GM12864 (cell line): ENCODE measurements at regions not wholly inside any gene's neighbourhood (a gene's known extent, or its start where the extent isn't known, plus 50 kb on each side); places are given as distances from the start of the nearest gene placed in this dataset.

Experiments used
- DNase-seq: peaks from one replicate; pipeline ENCODE4 v3.0.0-alpha.2; 2011; ENCODE audit warnings: low read depth
- H3K4me3 ChIP-seq: 2 replicates; pipeline ENCODE4 v1.5.1; 2011; ENCODE audit warnings: mild to moderate bottlenecking, low read depth, low read length, control low read depth
- TF ChIP-seq, protein P1 (sequence below): IDR thresholded peaks from 2 replicates; pipeline ENCODE4 v1.5.1; 2011; ENCODE audit warnings: low read depth, mild to moderate bottlenecking, moderate library complexity, low read length, control low read depth, inconsistent platforms; ENCODE audit errors: missing control alignments

GRCh38 chr2:66689456-66690051 is 254.6 kb downstream of the MEIS1 start:
- DNase-seq: no peak
- H3K4me3 ChIP-seq: no peak overlapping the region
- TF ChIP-seq, protein P1, sequence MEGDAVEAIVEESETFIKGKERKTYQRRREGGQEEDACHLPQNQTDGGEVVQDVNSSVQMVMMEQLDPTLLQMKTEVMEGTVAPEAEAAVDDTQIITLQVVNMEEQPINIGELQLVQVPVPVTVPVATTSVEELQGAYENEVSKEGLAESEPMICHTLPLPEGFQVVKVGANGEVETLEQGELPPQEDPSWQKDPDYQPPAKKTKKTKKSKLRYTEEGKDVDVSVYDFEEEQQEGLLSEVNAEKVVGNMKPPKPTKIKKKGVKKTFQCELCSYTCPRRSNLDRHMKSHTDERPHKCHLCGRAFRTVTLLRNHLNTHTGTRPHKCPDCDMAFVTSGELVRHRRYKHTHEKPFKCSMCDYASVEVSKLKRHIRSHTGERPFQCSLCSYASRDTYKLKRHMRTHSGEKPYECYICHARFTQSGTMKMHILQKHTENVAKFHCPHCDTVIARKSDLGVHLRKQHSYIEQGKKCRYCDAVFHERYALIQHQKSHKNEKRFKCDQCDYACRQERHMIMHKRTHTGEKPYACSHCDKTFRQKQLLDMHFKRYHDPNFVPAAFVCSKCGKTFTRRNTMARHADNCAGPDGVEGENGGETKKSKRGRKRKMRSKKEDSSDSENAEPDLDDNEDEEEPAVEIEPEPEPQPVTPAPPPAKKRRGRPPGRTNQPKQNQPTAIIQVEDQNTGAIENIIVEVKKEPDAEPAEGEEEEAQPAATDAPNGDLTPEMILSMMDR: no peak

GRCh38 chr2:66691031-66691965 is 256.4 kb downstream of the MEIS1 start:
- TF ChIP-seq, protein P1: no peak
- H3K4me3 ChIP-seq: no peak overlapping the region
- no peak for DNase-seq

DNA sequence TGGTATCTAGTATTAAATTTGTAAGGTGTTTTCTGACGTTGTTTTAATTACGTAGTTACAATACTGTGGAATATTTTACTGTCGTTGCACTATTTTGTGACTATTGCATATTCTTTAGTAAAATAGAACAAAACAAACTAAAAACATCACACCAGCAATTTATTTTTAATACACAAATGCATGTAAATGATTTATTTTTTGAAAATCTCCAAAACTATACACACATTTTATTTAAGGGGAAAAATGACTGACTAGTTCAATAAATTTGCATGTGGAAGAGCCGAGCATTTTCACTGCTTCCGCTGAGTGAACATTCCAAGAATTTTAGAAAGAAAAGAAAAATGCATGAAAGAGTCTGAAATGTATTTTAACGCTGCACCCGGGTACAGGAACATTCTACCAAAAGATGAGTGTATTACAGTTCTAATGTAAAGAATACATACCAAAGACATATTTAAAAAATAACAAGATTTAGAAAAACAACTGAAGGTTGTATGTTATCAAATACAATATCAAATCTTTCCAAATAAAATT is 257.7 kb downstream of the MEIS1 start:
- DNase-seq: no peak
- no peak overlapping the region for H3K4me3 ChIP-seq
- TF ChIP-seq, protein P1: no peak

DNA sequence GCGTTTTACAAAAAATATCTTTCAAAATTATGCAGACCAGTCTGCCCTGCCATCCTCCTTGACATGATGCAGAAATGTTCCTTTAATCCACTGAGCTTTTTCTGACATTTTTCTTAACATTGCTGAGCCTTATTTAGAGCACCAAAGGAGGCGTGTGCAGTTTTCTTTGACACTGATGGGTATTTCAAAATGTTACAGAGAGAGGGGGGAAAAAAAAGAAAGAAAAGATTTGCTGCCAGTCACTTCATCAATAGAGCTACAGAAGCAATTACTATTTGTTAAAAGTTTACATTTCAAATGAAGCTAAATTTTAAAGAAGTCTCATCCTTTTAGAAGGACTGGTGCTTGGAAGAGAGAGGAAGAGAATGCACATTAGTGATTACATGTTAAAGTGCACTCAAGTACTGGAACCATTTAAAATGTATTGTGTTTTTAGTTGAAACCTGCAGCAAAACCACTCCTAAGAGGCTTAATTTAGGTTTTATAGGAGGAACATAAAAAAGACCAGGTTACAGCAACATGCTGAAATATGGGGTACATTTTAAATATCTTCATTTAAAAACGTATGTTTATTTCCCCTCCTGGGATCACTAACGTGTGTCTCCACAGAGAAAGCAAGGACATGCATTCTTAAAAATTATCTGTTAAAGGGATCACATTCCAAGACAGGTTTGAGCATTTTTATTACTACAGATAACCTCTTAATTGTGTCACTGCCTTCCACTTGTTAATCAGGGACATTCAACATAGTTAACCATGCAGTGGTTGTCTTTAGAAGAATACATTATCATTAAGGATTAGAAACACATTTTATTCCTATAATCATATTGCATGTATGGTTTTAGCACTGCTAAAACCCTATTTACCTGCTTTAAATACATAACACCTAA is 258.4 kb downstream of the MEIS1 start:
- DNase-seq: no peak
- TF ChIP-seq, protein P1: no peak
- H3K4me3 ChIP-seq: no peak overlapping the region

GRCh38 chr2:66694087-66694860 is 259.3 kb downstream of the MEIS1 start:
- DNase-seq: no peak
- no peak overlapping the region for H3K4me3 ChIP-seq
- TF ChIP-seq, protein P1: no peak

DNA sequence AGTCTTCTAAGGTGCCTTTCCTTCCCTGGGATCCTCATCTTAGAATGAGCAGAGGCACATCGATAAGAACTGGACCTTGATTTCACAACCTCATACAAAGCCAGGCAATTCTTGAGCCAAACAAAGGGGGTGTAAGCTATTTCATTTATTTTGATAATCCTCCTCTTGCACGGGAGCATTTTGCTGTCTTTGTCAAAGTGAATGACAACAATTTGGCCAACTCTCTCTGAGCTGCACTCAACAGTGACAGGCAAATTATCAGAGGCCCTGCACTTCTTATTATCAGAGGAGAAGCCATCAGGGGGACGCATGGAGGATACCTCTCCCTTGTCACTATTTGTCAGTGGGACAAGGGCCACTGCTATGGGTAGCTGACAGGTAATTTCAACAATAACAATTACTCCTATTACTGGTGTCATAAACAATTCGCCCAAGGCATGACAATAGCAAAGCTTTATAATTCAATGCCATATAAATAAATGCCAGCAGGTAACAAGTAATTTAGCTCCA is 260.4 kb downstream of the MEIS1 start:
- H3K4me3 ChIP-seq: no peak overlapping the region
- TF ChIP-seq, protein P1: no peak

More for the DNA sequence above, 260.4 kb downstream of the MEIS1 start:
- DNase-seq: no peak
